WTC11 (cell line): ENCODE measurements at regions not wholly inside any gene's neighbourhood (a gene's known extent, or its start where the extent isn't known, plus 50 kb on each side); places are given as distances from the start of the nearest gene placed in this dataset.

Experiments
- ATAC-seq: fragments of 200-7000 bp; cut with Tn5 transposase; 2 replicates; pipeline ENCODE4 v1.10.0; 2021; ENCODE audit warnings: mild to moderate bottlenecking, moderate library complexity
- CTCF ChIA-PET: fragments of 300-600 bp; sonication (Branson Sonifier 250); formaldehyde crosslinking; loops from one replicate; lab custom pipeline; 2021; ENCODE audit warnings: antibody characterized with exemption; lab: Charles Lee
- POLR2A ChIA-PET: fragments of 350-600 bp; sonication (Branson Sonifier 250); formaldehyde crosslinking; loops from one replicate; lab custom pipeline; 2021; ENCODE audit warnings: antibody characterized with exemption; lab: Charles Lee
- DNase-seq: peaks from one replicate; pipeline ENCODE4 v3.0.0; 2021; ENCODE audit warnings: low spot score
- H3K27ac Mint-ChIP-seq: 2 replicates; pipeline ENCODE4 v1.8.0; 2021; ENCODE audit warnings: mixed read lengths
- H3K27me3 Mint-ChIP-seq: 2 replicates; pipeline ENCODE4 v1.8.0; 2021; ENCODE audit warnings: low read depth, mild to moderate bottlenecking, moderate library complexity, mixed read lengths
- H3K36me3 Mint-ChIP-seq: 2 replicates; pipeline ENCODE4 v1.8.0; 2021; ENCODE audit warnings: mixed read lengths
- H3K4me1 Mint-ChIP-seq: 2 replicates; pipeline ENCODE4 v1.8.0; 2022; ENCODE audit warnings: mixed read lengths
- H3K4me3 Mint-ChIP-seq: 2 replicates; pipeline ENCODE4 v1.8.0; 2021; ENCODE audit warnings: mild to moderate bottlenecking, moderate library complexity, mixed read lengths
- H3K9me3 Mint-ChIP-seq: 2 replicates; pipeline ENCODE4 v1.8.0; 2021; ENCODE audit warnings: mixed read lengths
- ATF1 ChIP-seq: sonication (generic); formaldehyde crosslinking; IDR thresholded peaks from 2 replicates; pipeline ENCODE4 v1.8.1; 2023; ENCODE audit warnings: mild to moderate bottlenecking, moderate library complexity, missing genetic modification reagents
- E2F1 ChIP-seq: sonication (generic); formaldehyde crosslinking; IDR thresholded peaks from 2 replicates; pipeline ENCODE4 v1.8.0; 2022; ENCODE audit warnings: mild to moderate bottlenecking, missing genetic modification reagents
- ELF4 ChIP-seq: sonication (generic); formaldehyde crosslinking; IDR thresholded peaks from 2 replicates; pipeline ENCODE4 v1.8.1; 2022; ENCODE audit warnings: low read depth, mild to moderate bottlenecking, moderate library complexity, missing genetic modification reagents
- GRHL2 ChIP-seq: fragments of 250-450 bp; sonication (Bioruptor Pico); IDR thresholded peaks from 2 replicates; pipeline ENCODE4 v1.8.0; 2022; ENCODE audit warnings: mild to moderate bottlenecking, moderate library complexity; ENCODE audit not compliant: insufficient replicate concordance, severe bottlenecking
- GTF2I ChIP-seq: fragments of 250-450 bp; sonication (Bioruptor Pico); conservative IDR thresholded peaks from 2 replicates; pipeline ENCODE4 v1.4.0; 2021; ENCODE audit warnings: mild to moderate bottlenecking
- HMGXB4 ChIP-seq: sonication (generic); formaldehyde crosslinking; IDR thresholded peaks from 2 replicates; pipeline ENCODE4 v1.8.1; 2023; ENCODE audit warnings: mild to moderate bottlenecking, moderate library complexity, missing genetic modification reagents
- JUN ChIP-seq: sonication (generic); formaldehyde crosslinking; IDR thresholded peaks from 2 replicates; pipeline ENCODE4 v1.8.0; 2023; ENCODE audit warnings: mild to moderate bottlenecking, missing genetic modification reagents
- NR1H2 ChIP-seq: sonication (generic); formaldehyde crosslinking; IDR thresholded peaks from 2 replicates; pipeline ENCODE4 v1.9.0; 2021; ENCODE audit warnings: mild to moderate bottlenecking, moderate library complexity, missing genetic modification reagents
- TP53 ChIP-seq: sonication (generic); formaldehyde crosslinking; IDR thresholded peaks from 2 replicates; pipeline ENCODE4 v1.8.1; 2023; ENCODE audit warnings: mild to moderate bottlenecking, missing genetic modification reagents
- ZNF317 ChIP-seq: sonication (generic); formaldehyde crosslinking; IDR thresholded peaks from 2 replicates; pipeline ENCODE4 v1.8.1; 2023; ENCODE audit warnings: low read depth, mild to moderate bottlenecking, moderate library complexity, missing genetic modification reagents, borderline replicate concordance
- ZNF425 ChIP-seq: fragments of 250-450 bp; sonication (Bioruptor Pico); conservative IDR thresholded peaks from 2 replicates; pipeline ENCODE4 v1.9.0; 2021; ENCODE audit warnings: mild to moderate bottlenecking
- ZNF532 ChIP-seq: fragments of 250-450 bp; sonication (Bioruptor Pico); IDR thresholded peaks from 2 replicates; pipeline ENCODE4 v1.9.0; 2021; ENCODE audit warnings: mild to moderate bottlenecking, borderline replicate concordance

- TF ChIP-seq ZNF425 (CRISPR knock-in tag) = no peak
- TF ChIP-seq ATF1 = no peak
- TF ChIP-seq, all 79 proteins: peak for 0
Observed at GRCh38 chr3:16801223-16801622, 83.5 kb upstream of the PLCL2 start (continued).

GRCh38 chr3:16801698-16802097 lies 83.1 kb upstream of the PLCL2 start:
- POLR2A ChIA-PET = no interaction called here
- DNase-seq = no peak
- no peak overlapping the region for H3K27ac Mint-ChIP-seq
- ATAC-seq = no peak
- TF ChIP-seq HMGXB4 (CRISPR knock-in tag) (no peak), ZNF317 (CRISPR knock-in tag) (0 out of 2 replicates have a peak, but pooled peaks have one; percentile 12), E2F1 (no peak), ZNF532 (CRISPR knock-in tag) (no peak)
- TF ChIP-seq, all 79 proteins: peak for 1
- H3K27me3 Mint-ChIP-seq = peaks cover 2% of the 10 kb centered on the region; the same call in 1 of the 2 replicates
- peaks cover 18% of the 10 kb centered on the region for H3K36me3 Mint-ChIP-seq
- H3K4me3 Mint-ChIP-seq = no peak overlapping the region
- CTCF ChIA-PET = interaction anchor here (0.9 kb wide), 1 partner anchor 82 kb away, joined by 3 read pairs; no protein-coding TSS in a partner anchor
- peaks cover 43% of the 10 kb centered on the region for H3K9me3 Mint-ChIP-seq
- peaks cover 18% of the 10 kb centered on the region for H3K4me1 Mint-ChIP-seq

GRCh38 chr3:16802389-16802788 lies 82.4 kb upstream of the PLCL2 start:
- ChIA-PET POLR2A (no interaction called here), CTCF (interaction anchor here (0.9 kb wide), 1 partner anchor 81 kb away, joined by 3 read pairs; no protein-coding TSS in a partner anchor)
- Mint-ChIP-seq H3K27me3 (peaks cover 2% of the 10 kb centered on the region; the same call in 1 of the 2 replicates), H3K9me3 (peaks cover 43% of the 10 kb centered on the region), H3K36me3 (peaks cover 18% of the 10 kb centered on the region), H3K4me1 (peaks cover 16% of the 10 kb centered on the region), H3K27ac (no peak overlapping the region), H3K4me3 (no peak overlapping the region)
- TF ChIP-seq GRHL2 (CRISPR knock-in tag) (no peak), NR1H2 (CRISPR knock-in tag) (no peak), JUN (CRISPR knock-in tag) (no peak), GTF2I (no peak), HMGXB4 (CRISPR knock-in tag) (no peak), ELF4 (no peak), TP53 (CRISPR knock-in tag) (no peak)
- ATAC-seq = no peak
- no peak for DNase-seq
